A549 (cell line): ENCODE measurements at regions not wholly inside any gene's neighbourhood (a gene's known extent, or its start where the extent isn't known, plus 50 kb on each side); places are given as distances from the start of the nearest gene placed in this dataset.

Experiments
- CTCF ChIP-seq: fragments of >200 bp; sonication (Bioruptor Twin); formaldehyde crosslinking; IDR thresholded peaks from 3 replicates; pipeline ENCODE4 v1.5.1; 2016
- EP300 ChIP-seq, 2 experiments: fragments of >200 bp; sonication (Bioruptor Twin); formaldehyde crosslinking; IDR thresholded peaks; 2 replicates in 1 of 2; 3 replicates in 1 of 2; pipeline ENCODE4 v1.6.1; 2016 to 2017
- HEYL ChIP-seq: fragments of 250-450 bp; sonication (Bioruptor Pico); IDR thresholded peaks from 2 replicates; pipeline ENCODE4 v1.8.0; 2021; ENCODE audit warnings: mild to moderate bottlenecking, moderate library complexity
- HOXA7 ChIP-seq: fragments of 250-450 bp; sonication (Bioruptor Pico); IDR thresholded peaks from 2 replicates; pipeline ENCODE4 v1.5.0; 2020; ENCODE audit warnings: mild to moderate bottlenecking, moderate library complexity
- KDM1A ChIP-seq: fragments of 200-600 bp; sonication (generic); IDR thresholded peaks from 2 replicates; pipeline ENCODE4 v1.6.1; 2016; ENCODE audit warnings: low read depth, mild to moderate bottlenecking
- KDM5A ChIP-seq: fragments of 200-600 bp; sonication (generic); IDR thresholded peaks from 2 replicates; pipeline ENCODE4 v1.6.1; 2016; ENCODE audit warnings: antibody characterized with exemption, mild to moderate bottlenecking
- MYC ChIP-seq: IDR thresholded peaks from 2 replicates; pipeline ENCODE4 v1.6.1; 2012; ENCODE audit warnings: mild to moderate bottlenecking, inconsistent platforms, low read length, improper control_type of control experiment, borderline replicate concordance
- NR3C1 ChIP-seq: fragments of >200 bp; sonication (Bioruptor Twin); formaldehyde crosslinking; IDR thresholded peaks from 3 replicates; pipeline ENCODE4 v1.6.1; 2017
- POLR2A ChIP-seq: IDR thresholded peaks from 2 replicates; pipeline ENCODE4 v1.6.1; 2012; ENCODE audit warnings: mild to moderate bottlenecking, low read length
- REST ChIP-seq: fragments of 200-600 bp; sonication (generic); IDR thresholded peaks from 2 replicates; pipeline ENCODE4 v1.6.1; 2016; ENCODE audit warnings: antibody characterized with exemption, mild to moderate bottlenecking, moderate library complexity
- SREBF2 ChIP-seq: fragments of 450-650 bp; IDR thresholded peaks from 2 replicates; pipeline ENCODE4 v1.6.1; 2014; ENCODE audit warnings: mild to moderate bottlenecking, moderate library complexity
- ZSCAN20 ChIP-seq: fragments of 250-450 bp; sonication (Bioruptor Pico); IDR thresholded peaks from 2 replicates; pipeline ENCODE4 v1.8.0; 2022; ENCODE audit warnings: mild to moderate bottlenecking, moderate library complexity

- no peak for TF ChIP-seq KDM1A
- TF ChIP-seq HEYL (CRISPR knock-in tag), result no peak
- TF ChIP-seq CTCF, result no peak
- no peak for TF ChIP-seq ZSCAN20 (CRISPR knock-in tag)
- TF ChIP-seq POLR2A, result no peak
- no peak for TF ChIP-seq REST
- no peak for TF ChIP-seq EP300 (IDR thresholded peaks at IDR 0.05)
- no peak for TF ChIP-seq KDM5A
- no peak for TF ChIP-seq HOXA7 (CRISPR knock-in tag)
- no peak for TF ChIP-seq SREBF2
- no peak for TF ChIP-seq MYC
- TF ChIP-seq NR3C1, result no peak
Measured at GRCh38 chr15:93789441-93789840, 441.9 kb upstream of the MCTP2 start.
